Natural killer cell treated with Interleukin-12 subunit alpha and Interleukin-12 subunit beta and Interleukin-15 and Interleukin-18, amount 100 ng/mL, for 72 hours (primary cell): ENCODE measurements at regions not wholly inside any gene's neighbourhood (a gene's known extent, or its start where the extent isn't known, plus 50 kb on each side); places are given as distances from the start of the nearest gene placed in this dataset.

Experiments
- ATAC-seq, 2 donors: fragments of 150-1000 bp; cut with Tn5 transposase in 1 of 2; sonication (Bioruptor Pico), chemical (Tn5 transposase) in 1 of 2; 2 replicates each; pipeline ENCODE4 v1.10.0; 2021
- DNase-seq: peaks from one replicate; pipeline ENCODE4 v3.0.0; 2022; ENCODE audit warnings: low spot score
- H3K27ac Mint-ChIP-seq, 2 donors: 1 replicate in 1 of 2; 2 replicates in 1 of 2; pipeline ENCODE4 v1.8.0; 2022; ENCODE audit warnings: mixed read lengths in 2 of 2, mild to moderate bottlenecking in 1 of 2, moderate library complexity in 1 of 2
- H3K27me3 Mint-ChIP-seq, 2 donors: 1 replicate in 1 of 2; 2 replicates in 1 of 2; pipeline ENCODE4 v1.8.0; 2022; ENCODE audit warnings: mixed read lengths in 2 of 2
- H3K36me3 Mint-ChIP-seq: one replicate; pipeline ENCODE4 v1.8.0; 2022; ENCODE audit warnings: mixed read lengths
- H3K4me1 Mint-ChIP-seq, 2 donors: 1 replicate in 1 of 2; 2 replicates in 1 of 2; pipeline ENCODE4 v1.8.0; 2022; ENCODE audit warnings: low read depth in 2 of 2, mixed read lengths in 2 of 2, mild to moderate bottlenecking in 1 of 2
- H3K4me3 Mint-ChIP-seq: one replicate; pipeline ENCODE4 v1.8.0; 2022; ENCODE audit warnings: mixed read lengths
- H3K9me3 Mint-ChIP-seq: 2 replicates; pipeline ENCODE4 v1.8.0; 2022; ENCODE audit warnings: mixed read lengths

DNA sequence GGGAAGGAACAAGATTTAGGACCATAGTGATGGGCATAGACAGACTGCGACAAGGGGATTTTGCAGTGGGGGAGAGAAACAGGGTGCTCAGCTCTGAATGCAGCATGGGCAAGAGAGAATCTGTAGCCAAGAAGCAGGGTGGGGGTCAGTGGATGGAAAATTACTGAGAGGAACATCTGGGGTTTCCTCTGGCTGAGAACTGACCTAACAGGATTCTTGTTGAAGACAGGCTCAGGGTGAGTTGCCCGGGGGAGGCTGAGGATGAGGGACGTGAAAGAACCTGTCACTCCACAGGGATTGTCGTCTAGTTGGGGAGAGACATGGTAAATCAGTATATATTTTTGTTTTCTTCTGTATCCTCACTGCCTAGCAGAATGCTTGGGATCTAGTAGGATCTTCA is 118.7 kb upstream of the PEG3 start:
- no peak for DNase-seq
- H3K27me3 Mint-ChIP-seq = no peaks in the 10 kb centered on the region
- H3K4me1 Mint-ChIP-seq = no peaks in the 10 kb centered on the region
- peaks cover 21% of the 10 kb centered on the region for H3K36me3 Mint-ChIP-seq
- H3K4me3 Mint-ChIP-seq = no peak overlapping the region
- H3K9me3 Mint-ChIP-seq = peaks cover 25% of the 10 kb centered on the region
- ATAC-seq = no peak
- H3K27ac Mint-ChIP-seq = no peak overlapping the region

GRCh38 chr19:56960959-56961543 is 120.5 kb upstream of the PEG3 start:
- DNase-seq (no peak), ATAC-seq (no peak)
- no peaks in the 10 kb centered on the region for H3K4me1 Mint-ChIP-seq
- no peak overlapping the region for H3K27ac Mint-ChIP-seq
- H3K4me3 Mint-ChIP-seq = no peak overlapping the region
- no peaks in the 10 kb centered on the region for H3K27me3 Mint-ChIP-seq
- H3K36me3 Mint-ChIP-seq = peaks cover 17% of the 10 kb centered on the region
- peaks cover 20% of the 10 kb centered on the region for H3K9me3 Mint-ChIP-seq

- ATAC-seq (no peak), DNase-seq (no peak)
- H3K4me3 Mint-ChIP-seq = no peak overlapping the region
- H3K27me3 Mint-ChIP-seq = no peaks in the 10 kb centered on the region
- no peaks in the 10 kb centered on the region for H3K4me1 Mint-ChIP-seq
- H3K9me3 Mint-ChIP-seq = peaks cover 14% of the 10 kb centered on the region
- H3K36me3 Mint-ChIP-seq = peaks cover 14% of the 10 kb centered on the region
- H3K27ac Mint-ChIP-seq = no peak overlapping the region
These were observed 123.9 kb upstream of the PEG3 start for GRCh38 chr19:56964410-56964920.

DNA sequence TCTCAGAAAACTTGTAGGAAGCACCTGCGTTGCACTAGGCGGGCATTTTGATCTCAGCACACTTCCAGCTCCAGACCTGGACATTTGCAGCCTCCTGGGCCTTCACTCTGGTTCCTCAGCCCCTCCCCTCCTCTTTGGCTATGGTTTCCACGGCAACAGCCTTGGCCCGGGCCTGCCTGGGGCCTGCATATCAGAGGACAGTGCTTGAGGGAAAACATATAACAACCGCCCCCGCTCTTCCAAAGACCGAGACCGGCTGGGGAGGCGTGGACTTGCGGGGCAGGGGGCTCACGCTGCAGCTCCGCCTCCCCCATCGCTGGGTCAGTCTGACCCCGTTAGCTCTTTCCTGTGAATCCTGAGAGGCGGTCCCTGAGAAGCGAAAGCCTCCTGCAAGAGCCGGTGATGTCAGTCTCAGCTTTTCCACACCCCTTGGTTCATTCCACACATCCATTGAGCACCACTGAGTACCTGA is 125.7 kb upstream of the PEG3 start:
- ATAC-seq (no peak), DNase-seq (no peak)
- no peaks in the 10 kb centered on the region for H3K27me3 Mint-ChIP-seq
- no peak overlapping the region for H3K27ac Mint-ChIP-seq
- H3K4me3 Mint-ChIP-seq = no peak overlapping the region
- H3K9me3 Mint-ChIP-seq = peaks cover 14% of the 10 kb centered on the region
- peaks cover 14% of the 10 kb centered on the region for H3K36me3 Mint-ChIP-seq
- H3K4me1 Mint-ChIP-seq = no peaks in the 10 kb centered on the region

- H3K27ac Mint-ChIP-seq = no peak overlapping the region
- H3K4me1 Mint-ChIP-seq = no peaks in the 10 kb centered on the region
- ATAC-seq (no peak), DNase-seq (no peak)
- peaks cover 14% of the 10 kb centered on the region for H3K9me3 Mint-ChIP-seq
- no peaks in the 10 kb centered on the region for H3K27me3 Mint-ChIP-seq
- H3K36me3 Mint-ChIP-seq = peaks cover 14% of the 10 kb centered on the region
- no peak overlapping the region for H3K4me3 Mint-ChIP-seq
These were observed 126.3 kb upstream of the PEG3 start for GRCh38 chr19:56966697-56967299.

- peaks cover 13% of the 10 kb centered on the region for H3K9me3 Mint-ChIP-seq
- peaks cover 14% of the 10 kb centered on the region for H3K36me3 Mint-ChIP-seq
- H3K4me1 Mint-ChIP-seq = no peaks in the 10 kb centered on the region
- ATAC-seq (no peak), DNase-seq (no peak)
- H3K27ac Mint-ChIP-seq = no peak overlapping the region
- no peaks in the 10 kb centered on the region for H3K27me3 Mint-ChIP-seq
- no peak overlapping the region for H3K4me3 Mint-ChIP-seq
These were observed 128.6 kb upstream of the PEG3 start for GRCh38 chr19:56969156-56969555.

- DNase-seq (no peak), ATAC-seq (no peak)
- no peaks in the 10 kb centered on the region for H3K27me3 Mint-ChIP-seq
- no peak overlapping the region for H3K4me3 Mint-ChIP-seq
- peaks cover 15% of the 10 kb centered on the region for H3K9me3 Mint-ChIP-seq
- H3K36me3 Mint-ChIP-seq = peaks cover 16% of the 10 kb centered on the region
- no peaks in the 10 kb centered on the region for H3K4me1 Mint-ChIP-seq
- no peak overlapping the region for H3K27ac Mint-ChIP-seq
These were observed 129.2 kb upstream of the PEG3 start for GRCh38 chr19:56969759-56970178.

DNA sequence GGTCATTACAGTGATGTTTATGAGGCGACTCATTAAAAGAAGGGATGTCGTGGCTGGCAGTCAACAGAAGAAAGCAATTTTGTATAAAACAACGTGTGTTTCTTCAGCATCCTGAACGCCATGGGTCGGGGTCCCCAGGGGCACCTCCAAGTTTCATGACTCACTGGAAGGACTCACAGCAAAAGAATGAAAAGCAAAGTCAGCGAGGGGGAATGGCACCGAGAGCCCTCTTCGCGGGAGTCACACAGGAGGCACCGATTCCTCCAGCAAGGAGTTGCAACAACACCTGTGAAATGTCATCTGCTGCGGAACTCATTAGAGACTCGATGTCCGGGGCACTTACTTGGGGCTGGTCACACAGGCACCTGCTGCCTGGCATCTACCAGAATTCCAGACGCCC is 130.7 kb upstream of the PEG3 start:
- no peak for ATAC-seq
- Mint-ChIP-seq H3K27ac (no peak overlapping the region), H3K4me1 (no peaks in the 10 kb centered on the region), H3K36me3 (peaks cover 16% of the 10 kb centered on the region), H3K27me3 (no peaks in the 10 kb centered on the region), H3K9me3 (peaks cover 16% of the 10 kb centered on the region), H3K4me3 (no peak overlapping the region)
- DNase-seq = no peak

- H3K27ac Mint-ChIP-seq = no peak overlapping the region
- DNase-seq (no peak), ATAC-seq (no peak)
- no peak overlapping the region for H3K4me3 Mint-ChIP-seq
- H3K36me3 Mint-ChIP-seq = peaks cover 16% of the 10 kb centered on the region
- H3K27me3 Mint-ChIP-seq = no peaks in the 10 kb centered on the region
- H3K4me1 Mint-ChIP-seq = no peaks in the 10 kb centered on the region
- H3K9me3 Mint-ChIP-seq = peaks cover 18% of the 10 kb centered on the region
These were observed 131.8 kb upstream of the PEG3 start for GRCh38 chr19:56972291-56972841.

DNA sequence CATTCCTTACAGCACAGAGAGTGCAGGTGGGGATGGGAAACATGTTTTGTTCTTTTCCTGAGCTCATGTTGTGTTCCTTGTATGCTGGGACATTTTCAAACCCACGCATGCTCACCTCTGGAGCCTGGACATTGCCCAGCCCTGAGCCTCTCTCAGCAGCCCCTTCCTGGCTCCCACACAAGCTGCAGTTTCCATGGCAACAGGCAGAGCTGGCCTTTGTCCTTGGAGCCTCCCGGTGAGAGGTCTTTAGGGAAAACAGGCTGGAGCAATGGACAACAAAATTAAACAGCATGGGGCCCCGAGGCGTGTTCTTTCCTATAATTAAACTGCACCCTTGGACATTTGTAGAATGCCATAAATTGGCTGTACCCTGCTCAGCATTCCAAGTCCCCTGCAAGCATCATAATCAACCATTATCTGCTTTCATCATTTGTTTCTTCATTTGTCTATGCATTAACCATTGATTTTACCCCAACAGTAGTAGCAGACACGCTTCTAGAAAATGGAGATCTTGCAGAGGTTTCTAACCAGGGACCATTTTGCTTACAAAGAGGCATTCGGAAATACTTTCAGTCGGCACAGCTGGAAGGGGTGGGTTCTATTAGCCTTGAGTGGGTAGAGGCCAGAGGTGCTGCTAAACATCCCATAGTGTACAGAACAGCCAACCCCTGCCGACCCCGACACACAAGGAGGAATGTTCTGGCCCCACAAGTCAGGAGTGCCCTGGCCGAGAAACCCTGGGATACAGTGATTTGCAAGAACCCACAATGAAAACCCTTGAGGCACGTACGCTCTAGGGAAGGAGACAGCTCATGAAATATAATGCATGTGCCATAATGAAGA is 133.4 kb upstream of the PEG3 start:
- Mint-ChIP-seq H3K27me3 (no peaks in the 10 kb centered on the region), H3K4me1 (no peaks in the 10 kb centered on the region), H3K27ac (no peak overlapping the region), H3K36me3 (peaks cover 20% of the 10 kb centered on the region), H3K9me3 (peaks cover 23% of the 10 kb centered on the region), H3K4me3 (no peak overlapping the region)
- no peak for DNase-seq
- ATAC-seq = no peak

GRCh38 chr19:56974556-56975207 is 134.2 kb upstream of the PEG3 start:
- DNase-seq = no peak
- no peak for ATAC-seq
- Mint-ChIP-seq H3K27me3 (no peaks in the 10 kb centered on the region), H3K4me3 (no peak overlapping the region), H3K4me1 (no peaks in the 10 kb centered on the region), H3K9me3 (peaks cover 23% of the 10 kb centered on the region), H3K27ac (no peak overlapping the region), H3K36me3 (peaks cover 21% of the 10 kb centered on the region)

- H3K36me3 Mint-ChIP-seq = peaks cover 26% of the 10 kb centered on the region
- DNase-seq (no peak), ATAC-seq (no peak)
- H3K9me3 Mint-ChIP-seq = peaks cover 23% of the 10 kb centered on the region
- no peaks in the 10 kb centered on the region for H3K27me3 Mint-ChIP-seq
- no peaks in the 10 kb centered on the region for H3K4me1 Mint-ChIP-seq
- H3K4me3 Mint-ChIP-seq = no peak overlapping the region
- no peak overlapping the region for H3K27ac Mint-ChIP-seq
These were observed 135.8 kb upstream of the PEG3 start for GRCh38 chr19:56976300-56976699.

DNA sequence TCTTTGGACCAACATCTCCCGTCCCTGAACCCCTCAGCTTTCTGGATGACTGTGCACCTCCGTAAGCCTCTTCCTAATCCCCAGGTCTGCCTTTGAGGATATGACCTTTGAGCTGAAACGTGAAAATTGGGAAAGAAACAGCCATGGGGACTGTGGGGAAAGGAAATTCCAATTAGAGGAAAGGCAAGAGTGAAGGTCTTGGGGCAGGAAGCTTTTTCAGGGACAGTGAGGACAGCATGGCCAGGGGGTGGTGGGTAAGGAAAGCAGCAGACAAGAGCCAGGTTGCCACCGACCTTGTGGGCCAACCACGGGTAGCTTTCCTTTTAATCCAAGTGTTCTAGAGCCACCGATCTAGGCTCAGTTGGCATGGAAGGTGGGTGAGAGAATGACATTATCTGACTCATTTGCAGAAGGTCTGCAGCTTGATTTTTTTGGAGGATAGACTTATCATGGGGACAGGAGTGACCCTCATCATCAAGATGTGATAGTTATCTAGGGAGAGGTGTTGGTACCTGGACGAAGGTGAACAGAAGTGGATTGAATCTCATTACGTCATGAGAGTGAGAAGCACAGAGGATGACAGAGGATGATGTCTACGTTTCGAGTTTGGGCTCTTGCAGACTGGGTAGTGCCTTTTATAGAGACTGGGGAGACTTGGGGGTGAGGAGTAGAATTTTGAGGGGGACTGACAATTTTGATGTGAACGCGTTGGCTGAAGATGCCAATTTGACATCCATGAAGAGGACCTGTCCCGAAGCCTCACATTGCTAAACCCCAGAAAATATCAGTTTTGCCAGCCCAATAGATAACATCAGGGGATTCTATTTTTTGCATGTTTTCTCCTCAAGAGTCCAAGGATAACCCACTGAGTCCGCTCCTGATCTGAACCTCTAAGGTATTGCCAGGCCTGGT is 136.7 kb upstream of the PEG3 start:
- no peak for ATAC-seq
- H3K9me3 Mint-ChIP-seq = peaks cover 28% of the 10 kb centered on the region
- H3K27ac Mint-ChIP-seq = no peak overlapping the region

More for the DNA sequence above, 136.7 kb upstream of the PEG3 start:
- DNase-seq = no peak
- Mint-ChIP-seq H3K4me1 (no peaks in the 10 kb centered on the region), H3K27me3 (no peaks in the 10 kb centered on the region), H3K4me3 (no peak overlapping the region), H3K36me3 (peaks cover 31% of the 10 kb centered on the region)
